ENCODE measurements at regions not wholly inside any gene's neighbourhood (a gene's known extent, or its start where the extent isn't known, plus 50 kb on each side); places are given as distances from the start of the nearest gene placed in this dataset.

- TF ChIP-seq CTCF (IDR thresholded peaks at IDR 0.05; ENCODE audit: unreplicated experiment) = no peak
- no peaks in the 10 kb centered on the region for H3K36me3 Mint-ChIP-seq (ENCODE audit: low read depth, unreplicated experiment)
- no peak for DNase-seq (ENCODE audit: low spot score)
- H3K4me3 Mint-ChIP-seq (ENCODE audit: unreplicated experiment) = no peak overlapping the region
- peaks cover 5% of the 10 kb centered on the region for H3K4me1 Mint-ChIP-seq (ENCODE audit: unreplicated experiment)
- no peaks in the 10 kb centered on the region for H3K27me3 Mint-ChIP-seq (ENCODE audit: unreplicated experiment)
- H3K9me3 Mint-ChIP-seq (ENCODE audit: unreplicated experiment) = no peaks in the 10 kb centered on the region
- no peak overlapping the region for H3K27ac Mint-ChIP-seq (ENCODE audit: unreplicated experiment)
Measured at GRCh38 chr6:74807674-74808073, 398.2 kb downstream of the COL12A1 start.

- DNase-seq (ENCODE audit: low spot score) = no peak
- no peak for TF ChIP-seq CTCF (IDR thresholded peaks at IDR 0.05; ENCODE audit: unreplicated experiment)
- H3K4me3 Mint-ChIP-seq (ENCODE audit: unreplicated experiment) = no peak overlapping the region
- H3K9me3 Mint-ChIP-seq (ENCODE audit: unreplicated experiment) = no peaks in the 10 kb centered on the region
- peaks cover 5% of the 10 kb centered on the region for H3K4me1 Mint-ChIP-seq (ENCODE audit: unreplicated experiment)
- no peaks in the 10 kb centered on the region for H3K36me3 Mint-ChIP-seq (ENCODE audit: low read depth, unreplicated experiment)
- no peaks in the 10 kb centered on the region for H3K27me3 Mint-ChIP-seq (ENCODE audit: unreplicated experiment)
- H3K27ac Mint-ChIP-seq (ENCODE audit: unreplicated experiment) = no peak overlapping the region
Measured at GRCh38 chr6:74805916-74806696, 399.7 kb downstream of the COL12A1 start.

DNA sequence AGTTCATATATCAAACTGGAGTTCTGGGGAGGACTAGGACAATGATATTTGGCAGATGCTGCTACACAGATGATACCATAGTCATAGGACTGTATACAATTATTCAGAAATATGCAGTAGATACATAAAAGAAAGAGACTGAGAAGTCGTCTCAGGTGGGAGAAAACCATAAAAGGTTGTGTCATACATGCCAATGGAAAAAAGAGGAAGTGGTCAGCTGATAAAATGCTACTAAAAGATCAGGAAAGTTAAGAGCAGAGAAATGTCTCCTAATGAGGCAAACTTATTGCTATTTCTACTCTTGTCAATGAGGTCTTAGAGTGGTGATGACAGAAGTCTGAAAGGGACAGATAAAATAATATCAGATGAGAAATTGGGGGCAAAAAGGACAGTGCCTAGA lies 407.6 kb downstream of the COL12A1 start:
- Mint-ChIP-seq H3K27ac (ENCODE audit: unreplicated experiment) (no peak overlapping the region), H3K36me3 (ENCODE audit: low read depth, unreplicated experiment) (peaks cover 5% of the 10 kb centered on the region), H3K4me1 (ENCODE audit: unreplicated experiment) (no peaks in the 10 kb centered on the region), H3K4me3 (ENCODE audit: unreplicated experiment) (no peak overlapping the region), H3K27me3 (ENCODE audit: unreplicated experiment) (peaks cover 5% of the 10 kb centered on the region), H3K9me3 (ENCODE audit: unreplicated experiment) (no peaks in the 10 kb centered on the region)
- TF ChIP-seq CTCF (IDR thresholded peaks at IDR 0.05; ENCODE audit: unreplicated experiment) = no peak
- DNase-seq (ENCODE audit: low spot score) = no peak

- no peak for TF ChIP-seq CTCF (IDR thresholded peaks at IDR 0.05; ENCODE audit: unreplicated experiment)
- Mint-ChIP-seq H3K9me3 (ENCODE audit: unreplicated experiment) (no peaks in the 10 kb centered on the region), H3K27ac (ENCODE audit: unreplicated experiment) (no peak overlapping the region), H3K36me3 (ENCODE audit: low read depth, unreplicated experiment) (no peaks in the 10 kb centered on the region), H3K4me1 (ENCODE audit: unreplicated experiment) (no peaks in the 10 kb centered on the region), H3K4me3 (ENCODE audit: unreplicated experiment) (no peak overlapping the region), H3K27me3 (ENCODE audit: unreplicated experiment) (peaks cover 2% of the 10 kb centered on the region)
- DNase-seq (ENCODE audit: low spot score) = no peak
Measured at GRCh38 chr6:74785236-74785635, 420.6 kb downstream of the COL12A1 start.

GRCh38 chr6:74782346-74782745 lies 423.5 kb downstream of the COL12A1 start:
- Mint-ChIP-seq H3K4me3 (ENCODE audit: unreplicated experiment) (no peak overlapping the region), H3K36me3 (ENCODE audit: low read depth, unreplicated experiment) (no peaks in the 10 kb centered on the region), H3K27me3 (ENCODE audit: unreplicated experiment) (no peaks in the 10 kb centered on the region), H3K27ac (ENCODE audit: unreplicated experiment) (no peak overlapping the region), H3K9me3 (ENCODE audit: unreplicated experiment) (no peaks in the 10 kb centered on the region), H3K4me1 (ENCODE audit: unreplicated experiment) (no peaks in the 10 kb centered on the region)
- DNase-seq (ENCODE audit: low spot score) = no peak
- TF ChIP-seq CTCF (IDR thresholded peaks at IDR 0.05; ENCODE audit: unreplicated experiment) = no peak

All from endothelial cell (in vitro differentiated cells).